K562 (cell line): ENCODE measurements at regions not wholly inside any gene's neighbourhood (a gene's known extent, or its start where the extent isn't known, plus 50 kb on each side); places are given as distances from the start of the nearest gene placed in this dataset.

ENCODE experiments used
- ATAC-seq: fragments of 200-7000 bp; cut with Tn5 transposase; 3 replicates; pipeline ENCODE4 v1.9.1; 2020; ENCODE audit warnings: moderate library complexity
- BruUV-seq: library from RNA; stranded (reverse); fragments of 400-500 nt; replicated peaks from 2 replicates; lab custom pipeline; 2021; lab: Mats Ljungman, UMichigan
- CTCF ChIA-PET: fragments of 300-600 bp; formaldehyde crosslinking; extraction: SDS; loops from one replicate; lab custom pipeline; 2021; ENCODE audit warnings: low intra/inter-chr PET ratio; lab: Yijun Ruan, JAX
- POLR2A ChIA-PET: fragments of 300-600, 350-650 bp; sonication (Branson Sonifier 250); formaldehyde crosslinking; extraction: SDS; loops from one replicate; lab custom pipeline; 2021; ENCODE audit warnings: antibody characterized with exemption, inconsistent platforms; lab: Yijun Ruan, JAX
- DNase-seq, 4 experiments: peaks; one replicate each; pipeline versions ENCODE4 v3.0.0 to v3.0.0-alpha.2; 2011 to 2018; ENCODE audit warnings: low spot score in 3 of 4, mixed read lengths in 3 of 4; ENCODE audit errors: extremely low read depth in 1 of 4
- FAIRE-seq: peaks from 2 replicates; lab custom pipeline; 2011; peaks lifted over from hg19 to GRCh38; lab: Jason Lieb, UNC
- H2AFZ ChIP-seq: 2 replicates; pipeline ENCODE4 v1.6.0; 2011; ENCODE audit warnings: low read depth, low read length, control low read depth, inconsistent platforms
- H3K27ac ChIP-seq: fragments of 200-600 bp; 3 replicates; pipeline ENCODE4 v1.8.0; 2011; ENCODE audit warnings: low read depth, mild to moderate bottlenecking, control low read depth, inconsistent platforms, low read length, moderate library complexity, mixed read lengths; ENCODE audit errors: extremely low read depth
- H3K27me3 ChIP-seq, 2 experiments: fragments of 300-600 bp in 1 of 2; 2 replicates in 1 of 2; 3 replicates in 1 of 2; pipeline versions ENCODE4 v1.6.0 to v1.8.0; 2011; ENCODE audit warnings: inconsistent platforms in 2 of 2, low read length in 2 of 2, mild to moderate bottlenecking in 1 of 2, mixed read lengths in 1 of 2, moderate library complexity in 1 of 2; ENCODE audit not compliant: control insufficient read depth in 2 of 2, insufficient read depth in 2 of 2
- H3K36me3 ChIP-seq: fragments of 300-600 bp; 3 replicates; pipeline ENCODE4 v1.8.0; 2011; ENCODE audit warnings: mild to moderate bottlenecking, low read length, inconsistent platforms; ENCODE audit not compliant: control insufficient read depth, insufficient read depth
- H3K4me1 ChIP-seq, 2 experiments: fragments of 200-600 bp in 1 of 2; replicated peaks in 1 of 2; 2 replicates in 1 of 2; 3 replicates in 1 of 2; pipeline versions ENCODE4 v1.5.1 to v1.8.0; 2011; ENCODE audit warnings: inconsistent platforms in 2 of 2, low read length in 2 of 2, mild to moderate bottlenecking in 1 of 2, mixed read lengths in 1 of 2, moderate library complexity in 1 of 2; ENCODE audit not compliant: control insufficient read depth in 2 of 2, insufficient read depth in 2 of 2
- H3K4me2 ChIP-seq: 2 replicates; pipeline ENCODE4 v1.6.1; 2011; ENCODE audit warnings: low read length, control low read depth, inconsistent platforms, mixed read lengths; ENCODE audit not compliant: insufficient read depth
- H3K4me3 ChIP-seq: fragments of 200-600 bp; sonication (generic), shearing (Covaris generic); 2 replicates; pipeline ENCODE4 v1.5.1; 2016; ENCODE audit warnings: control low read depth, inconsistent platforms
- H3K79me2 ChIP-seq: fragments of 200-600 bp; 3 replicates; pipeline ENCODE4 v1.8.0; 2011; ENCODE audit warnings: low read length, inconsistent platforms; ENCODE audit not compliant: control insufficient read depth, insufficient read depth
- H3K9ac ChIP-seq, 2 experiments: 2 replicates each; pipeline versions ENCODE4 v1.6.0 to v1.6.1; 2011; ENCODE audit warnings: low read depth in 2 of 2, low read length in 2 of 2, control low read depth in 1 of 2, inconsistent platforms in 1 of 2, mild to moderate bottlenecking in 1 of 2, mixed read lengths in 1 of 2; ENCODE audit not compliant: insufficient read depth in 1 of 2
- H3K9me1 ChIP-seq: one replicate; pipeline ENCODE4 v1.6.0; 2011; ENCODE audit warnings: inconsistent platforms, mild to moderate bottlenecking, low read length, moderate library complexity; ENCODE audit not compliant: control insufficient read depth, insufficient read depth
- H3K9me3 ChIP-seq: replicated peaks from 2 replicates; pipeline ENCODE4 v1.5.1; 2011; ENCODE audit warnings: low read depth, low read length, inconsistent platforms; ENCODE audit not compliant: control insufficient read depth, insufficient read depth
- H4K20me1 ChIP-seq: replicated peaks from 2 replicates; pipeline ENCODE4 v1.6.1; 2011; ENCODE audit warnings: low read length, inconsistent platforms, mixed read lengths; ENCODE audit not compliant: control insufficient read depth, insufficient read depth
- BRD9 ChIP-seq: fragments of 450-650 bp; IDR thresholded peaks from 2 replicates; pipeline ENCODE4 v1.6.1; 2018; ENCODE audit warnings: low read depth; ENCODE audit not compliant: partially characterized antibody
- PHB ChIP-seq: fragments of 250-450 bp; sonication (Bioruptor Pico); IDR thresholded peaks from 2 replicates; pipeline ENCODE4 v1.5.0; 2021
- RBM25 ChIP-seq: fragments of 200-400 bp; formaldehyde crosslinking; IDR thresholded peaks from 2 replicates; pipeline ENCODE4 v1.6.1; 2018; ENCODE audit warnings: low read length, low read depth, moderate library complexity; ENCODE audit not compliant: severe bottlenecking
- ZFP36 ChIP-seq: fragments of 150-350 bp; IDR thresholded peaks from 2 replicates; pipeline ENCODE4 v1.6.1; 2018; ENCODE audit warnings: low read length, low read depth; ENCODE audit not compliant: partially characterized antibody
- ZMIZ1 ChIP-seq, 2 experiments: fragments of 150-350 bp in 1 of 2; IDR thresholded peaks; 2 replicates each; pipeline ENCODE4 v1.6.1; 2012 to 2016; ENCODE audit warnings: low read depth in 2 of 2, low read length in 2 of 2, mild to moderate bottlenecking in 1 of 2, moderate library complexity in 1 of 2
- ZNF274 ChIP-seq: IDR thresholded peaks from 2 replicates; pipeline ENCODE4 v1.6.1; 2011; ENCODE audit warnings: low read depth, mild to moderate bottlenecking, low read length, moderate library complexity, borderline replicate concordance
- ZNF316 ChIP-seq: fragments of 450-650 bp; IDR thresholded peaks from 2 replicates; pipeline ENCODE4 v1.6.1; 2016
- ZNF785 ChIP-seq: fragments of 250-450 bp; sonication (Bioruptor Pico); IDR thresholded peaks from 2 replicates; pipeline ENCODE4 v1.4.0; 2020; ENCODE audit warnings: mild to moderate bottlenecking
- WGBS: fragments of 100-300 bp; shearing (Covaris generic); methylation state at CpG from one replicate; pipeline ENCODE4 v1.1.6; 2016; ENCODE audit warnings: low coverage, mixed read lengths; ENCODE audit not compliant: insufficient coverage; ENCODE audit errors: missing lambda C conversion rate; 5-methylcytosine and 5-hydroxymethylcytosine counted together
- in situ Hi-C: fragments of 300-500 bp; cut with MboI; formaldehyde crosslinking; loops from 4 replicates; pipeline ENCODE4 v1.15.0; 2018; ENCODE audit warnings: inconsistent platforms, mixed read lengths
- intact Hi-C: fragments of 100-400 bp; cut with micrococcal nuclease; formaldehyde crosslinking; loops from 2 replicates; pipeline ENCODE4 v1.14.2; 2022

GRCh38 chr12:125835852-125836251, 770.6 kb downstream of the AACS start (continued):
- TF ChIP-seq ZNF316 (0 out of 2 replicates have a peak, but pooled peaks have one; percentile 39), ZMIZ1 (IDR thresholded peaks at IDR 0.05; ENCODE audit: low read depth in 2 of 2, low read length in 2 of 2) (no peak)
- TF ChIP-seq, all 486 proteins: peak for 3

- Histone ChIP-seq H3K9me1 (no peaks in the 10 kb centered on the region), H2AFZ (no peak overlapping the region), H3K9ac (no peak overlapping the region), H3K36me3 (no peaks in the 10 kb centered on the region), H3K4me2 (no peak overlapping the region), H3K27ac (no peak overlapping the region), H3K4me3 (no peak overlapping the region), H4K20me1 (no peaks in the 10 kb centered on the region), H3K4me1 (no peaks in the 10 kb centered on the region), H3K9me3 (no peaks in the 10 kb centered on the region; the same call in 1 of the 2 replicates), H3K27me3 (no peaks in the 10 kb centered on the region), H3K79me2 (no peaks in the 10 kb centered on the region)
- no peak for TF ChIP-seq ZNF274
- peak; percentile 54 for TF ChIP-seq ZFP36
- TF ChIP-seq PHB = no peak
- peak; percentile 57 for TF ChIP-seq BRD9
- peak; percentile 36 for TF ChIP-seq RBM25
- TF ChIP-seq ZNF785 (CRISPR knock-in tag) = no peak
- DNase-seq = no peak
- ChIA-PET CTCF (no interaction called here), POLR2A (no interaction called here)
- FAIRE-seq = no peak
- ATAC-seq = no peak
- no TSS peak for BruUV-seq
- WGBS = 0% methylated on average over 2 of the region's 2 CpGs
- intact Hi-C loops = no loop called here
- in situ Hi-C loops = no loop called here
These were observed 771.4 kb downstream of the AACS start for GRCh38 chr12:125836647-125837046.
